HepG2 (cell line): ENCODE measurements at regions not wholly inside any gene's neighbourhood (a gene's known extent, or its start where the extent isn't known, plus 50 kb on each side); places are given as distances from the start of the nearest gene placed in this dataset.
A peak's percentile ranks its signal among the peaks of the same experiment; 100 is the strongest.

ENCODE experiments used
- FOXK1 ChIP-seq: sonication (generic); formaldehyde crosslinking; IDR thresholded peaks from 2 replicates; pipeline ENCODE4 v1.4.0; 2020; ENCODE audit warnings: low read depth, missing genetic modification reagents, borderline replicate concordance
- HNRNPLL ChIP-seq: fragments of 200-400 bp; formaldehyde crosslinking; IDR thresholded peaks from 2 replicates; pipeline ENCODE4 v1.6.1; 2017; ENCODE audit warnings: mild to moderate bottlenecking, low read depth, low read length; ENCODE audit not compliant: poor library complexity, severe bottlenecking
- RELA ChIP-seq: sonication (generic); formaldehyde crosslinking; IDR thresholded peaks from 2 replicates; pipeline ENCODE4 v1.4.0; 2020; ENCODE audit warnings: missing genetic modification reagents
- RXRB ChIP-seq: IDR thresholded peaks from 2 replicates; pipeline ENCODE4 v1.6.1; 2016; ENCODE audit warnings: borderline replicate concordance, missing genetic modification reagents, missing compliant biosample characterization
- SETDB1 ChIP-seq: sonication (generic); formaldehyde crosslinking; IDR thresholded peaks from 2 replicates; pipeline ENCODE4 v1.5.1; 2020; ENCODE audit warnings: missing genetic modification reagents, mild to moderate bottlenecking, borderline replicate concordance
- ZBTB40 ChIP-seq, 2 experiments: fragments of 450-650 bp in 1 of 2; sonication (generic) in 1 of 2; formaldehyde crosslinking in 1 of 2; IDR thresholded peaks; 2 replicates each; pipeline versions ENCODE4 v1.6.1 to v1.8.0; 2016 to 2022; ENCODE audit warnings: antibody characterized with exemption in 1 of 2, mild to moderate bottlenecking in 1 of 2, missing genetic modification reagents in 1 of 2
- ZNF101 ChIP-seq: sonication (generic); formaldehyde crosslinking; IDR thresholded peaks from 2 replicates; pipeline ENCODE4 v1.4.0; 2020; ENCODE audit warnings: mild to moderate bottlenecking, low read depth, missing genetic modification reagents, borderline replicate concordance
- ZNF12 ChIP-seq: sonication (generic); formaldehyde crosslinking; IDR thresholded peaks from 2 replicates; pipeline ENCODE4 v1.5.0; 2020; ENCODE audit warnings: missing genetic modification reagents
- ZNF552 ChIP-seq: sonication (generic); formaldehyde crosslinking; IDR thresholded peaks from 2 replicates; pipeline ENCODE4 v1.9.0; 2022; ENCODE audit warnings: missing genetic modification reagents, mild to moderate bottlenecking, borderline replicate concordance
- ZNF577 ChIP-seq: sonication (generic); formaldehyde crosslinking; IDR thresholded peaks from 2 replicates; pipeline ENCODE4 v1.4.0; 2020; ENCODE audit warnings: mild to moderate bottlenecking, low read depth, missing genetic modification reagents, borderline replicate concordance
- ZNF672 ChIP-seq: sonication (generic); formaldehyde crosslinking; IDR thresholded peaks from 2 replicates; pipeline ENCODE4 v1.8.1; 2022; ENCODE audit warnings: missing genetic modification reagents
- ZNF687 ChIP-seq: sonication (generic); formaldehyde crosslinking; IDR thresholded peaks from 2 replicates; pipeline ENCODE4 v1.5.1; 2020; ENCODE audit warnings: mild to moderate bottlenecking, missing genetic modification reagents, moderate library complexity
- TF ChIP-seq, protein P1 (sequence below): sonication (generic); formaldehyde crosslinking; IDR thresholded peaks from 2 replicates; pipeline ENCODE4 v1.4.0; 2020; ENCODE audit warnings: missing genetic modification reagents, borderline replicate concordance

DNA sequence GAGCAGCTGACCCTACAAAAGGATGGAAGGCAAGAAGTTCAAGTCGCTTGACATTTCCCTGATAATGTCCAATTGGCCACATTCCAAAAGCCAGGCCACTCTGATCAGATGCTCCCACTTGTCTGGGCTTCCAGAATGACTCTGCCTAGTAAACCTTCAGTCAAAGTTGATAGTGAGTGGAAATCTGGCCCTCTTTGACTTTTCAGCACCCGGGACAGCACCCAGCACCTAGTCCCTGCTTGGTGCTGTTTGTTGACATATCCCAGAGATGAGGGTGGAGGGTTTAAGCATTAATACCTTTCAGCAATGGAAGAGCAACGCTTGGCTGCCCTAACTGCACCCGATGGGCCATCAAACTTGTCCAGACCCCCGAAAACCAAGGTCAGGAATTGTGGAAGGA, 131.3 kb downstream of the AIPL1 start (continued):
- TF ChIP-seq SETDB1 (CRISPR knock-in tag) (no peak), RXRB (no peak), ZNF552 (CRISPR knock-in tag) (0 out of 2 replicates have a peak, but pooled peaks have one; percentile 32), FOXK1 (CRISPR knock-in tag) (peak; percentile 35; the same call in 1 of the 2 replicates), ZNF101 (CRISPR knock-in tag) (no peak), RELA (CRISPR knock-in tag) (no peak), ZNF687 (CRISPR knock-in tag) (no peak), ZNF577 (CRISPR knock-in tag) (no peak), ZNF12 (CRISPR knock-in tag) (0 out of 2 replicates have a peak, but pooled peaks have one; percentile 19), ZBTB40 (IDR thresholded peaks at IDR 0.05) (no peak), ZBTB40 (CRISPR knock-in tag; IDR thresholded peaks at IDR 0.05) (no peak), HNRNPLL (no peak), ZNF672 (CRISPR knock-in tag) (no peak)
- TF ChIP-seq, protein P1, sequence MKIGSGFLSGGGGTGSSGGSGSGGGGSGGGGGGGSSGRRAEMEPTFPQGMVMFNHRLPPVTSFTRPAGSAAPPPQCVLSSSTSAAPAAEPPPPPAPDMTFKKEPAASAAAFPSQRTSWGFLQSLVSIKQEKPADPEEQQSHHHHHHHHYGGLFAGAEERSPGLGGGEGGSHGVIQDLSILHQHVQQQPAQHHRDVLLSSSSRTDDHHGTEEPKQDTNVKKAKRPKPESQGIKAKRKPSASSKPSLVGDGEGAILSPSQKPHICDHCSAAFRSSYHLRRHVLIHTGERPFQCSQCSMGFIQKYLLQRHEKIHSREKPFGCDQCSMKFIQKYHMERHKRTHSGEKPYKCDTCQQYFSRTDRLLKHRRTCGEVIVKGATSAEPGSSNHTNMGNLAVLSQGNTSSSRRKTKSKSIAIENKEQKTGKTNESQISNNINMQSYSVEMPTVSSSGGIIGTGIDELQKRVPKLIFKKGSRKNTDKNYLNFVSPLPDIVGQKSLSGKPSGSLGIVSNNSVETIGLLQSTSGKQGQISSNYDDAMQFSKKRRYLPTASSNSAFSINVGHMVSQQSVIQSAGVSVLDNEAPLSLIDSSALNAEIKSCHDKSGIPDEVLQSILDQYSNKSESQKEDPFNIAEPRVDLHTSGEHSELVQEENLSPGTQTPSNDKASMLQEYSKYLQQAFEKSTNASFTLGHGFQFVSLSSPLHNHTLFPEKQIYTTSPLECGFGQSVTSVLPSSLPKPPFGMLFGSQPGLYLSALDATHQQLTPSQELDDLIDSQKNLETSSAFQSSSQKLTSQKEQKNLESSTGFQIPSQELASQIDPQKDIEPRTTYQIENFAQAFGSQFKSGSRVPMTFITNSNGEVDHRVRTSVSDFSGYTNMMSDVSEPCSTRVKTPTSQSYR (CRISPR knock-in tag) = no peak
